H9 (cell line): ENCODE measurements at regions not wholly inside any gene's neighbourhood (a gene's known extent, or its start where the extent isn't known, plus 50 kb on each side); places are given as distances from the start of the nearest gene placed in this dataset.

Experiments
- DNase-seq: peaks from one replicate; pipeline ENCODE4 v3.0.0-alpha.2; 2017
- H2AFZ ChIP-seq: one replicate; pipeline ENCODE4 v1.6.1; 2013; ENCODE audit warnings: mild to moderate bottlenecking, low read length, control low read depth, moderate library complexity
- H2AK5ac ChIP-seq: 2 replicates; pipeline ENCODE4 v1.6.1; 2013; ENCODE audit warnings: low read length, control low read depth, mixed read lengths; ENCODE audit not compliant: insufficient read length
- H2BK120ac ChIP-seq: one replicate; pipeline ENCODE4 v1.6.1; 2013; ENCODE audit warnings: low read depth, mild to moderate bottlenecking, low read length, control low read depth, inconsistent platforms; ENCODE audit not compliant: poor library complexity, severe bottlenecking
- H2BK12ac ChIP-seq: 2 replicates; pipeline ENCODE4 v1.6.1; 2013; ENCODE audit warnings: low read length, control low read depth, mixed read lengths, low read depth; ENCODE audit not compliant: insufficient read length
- H2BK15ac ChIP-seq: 2 replicates; pipeline ENCODE4 v1.6.1; 2013; ENCODE audit warnings: low read depth, low read length, control low read depth
- H2BK20ac ChIP-seq: one replicate; pipeline ENCODE4 v1.6.1; 2013; ENCODE audit warnings: low read depth, mild to moderate bottlenecking, low read length, control low read depth, inconsistent platforms; ENCODE audit not compliant: poor library complexity, severe bottlenecking
- H2BK5ac ChIP-seq: 2 replicates; pipeline ENCODE4 v1.6.1; 2013; ENCODE audit warnings: low read length, control low read depth, mixed read lengths; ENCODE audit not compliant: insufficient read length
- H3K14ac ChIP-seq: 2 replicates; pipeline ENCODE4 v1.6.1; 2013; ENCODE audit warnings: low read length, control low read depth; ENCODE audit not compliant: insufficient read depth
- H3K18ac ChIP-seq: 2 replicates; pipeline ENCODE4 v1.6.1; 2013; ENCODE audit warnings: low read depth, mild to moderate bottlenecking, mixed read lengths, low read length, control low read depth; ENCODE audit not compliant: insufficient read length
- H3K23ac ChIP-seq: 2 replicates; pipeline ENCODE4 v1.6.1; 2013; ENCODE audit warnings: low read length, control low read depth, mixed read lengths, low read depth; ENCODE audit not compliant: insufficient read length
- H3K23me2 ChIP-seq: 2 replicates; pipeline ENCODE4 v1.6.1; 2013; ENCODE audit warnings: low read depth, mild to moderate bottlenecking, mixed read lengths, low read length, control low read depth; ENCODE audit not compliant: insufficient read length, poor library complexity, severe bottlenecking
- H3K27ac ChIP-seq: 2 replicates; pipeline ENCODE4 v1.5.1; 2013; ENCODE audit warnings: low read length, control low read depth, mixed read lengths, low read depth; ENCODE audit not compliant: insufficient read length
- H3K27me3 ChIP-seq: 2 replicates; pipeline ENCODE4 v1.6.1; 2013; ENCODE audit warnings: low read length, control low read depth, inconsistent platforms; ENCODE audit not compliant: insufficient read depth
- H3K4ac ChIP-seq: 2 replicates; pipeline ENCODE4 v1.6.1; 2013; ENCODE audit warnings: low read depth, mild to moderate bottlenecking, control low read depth, inconsistent platforms, low read length, moderate library complexity
- H3K4me1 ChIP-seq: 2 replicates; pipeline ENCODE4 v1.6.1; 2013; ENCODE audit warnings: low read length, control low read depth, inconsistent platforms; ENCODE audit not compliant: insufficient read depth
- H3K4me2 ChIP-seq: 2 replicates; pipeline ENCODE4 v1.6.1; 2013; ENCODE audit warnings: low read length, control low read depth, mixed read lengths; ENCODE audit not compliant: insufficient read length, insufficient read depth
- H3K56ac ChIP-seq: 2 replicates; pipeline ENCODE4 v1.6.1; 2013; ENCODE audit warnings: low read depth, mild to moderate bottlenecking, mixed read lengths, low read length, control low read depth; ENCODE audit not compliant: insufficient read length
- H3K79me1 ChIP-seq: 2 replicates; pipeline ENCODE4 v1.6.1; 2013; ENCODE audit warnings: low read depth, mild to moderate bottlenecking, moderate library complexity, low read length, control low read depth, inconsistent platforms; ENCODE audit not compliant: insufficient read depth, poor library complexity, severe bottlenecking
- H3K79me2 ChIP-seq: 2 replicates; pipeline ENCODE4 v1.6.1; 2013; ENCODE audit warnings: low read length, control low read depth, inconsistent platforms; ENCODE audit not compliant: insufficient read depth
- H3K9ac ChIP-seq: 2 replicates; pipeline ENCODE4 v1.6.1; 2013; ENCODE audit warnings: low read length, control low read depth, mixed read lengths; ENCODE audit not compliant: insufficient read length; ENCODE audit errors: extremely low read depth
- H3K9me3 ChIP-seq: one replicate; pipeline ENCODE4 v1.6.1; 2013; ENCODE audit warnings: low read depth, low read length, inconsistent platforms; ENCODE audit not compliant: control insufficient read depth
- H3T11ph ChIP-seq: one replicate; pipeline ENCODE4 v1.6.1; 2013; ENCODE audit warnings: mild to moderate bottlenecking, low read length, control low read depth, inconsistent platforms
- H4K20me1 ChIP-seq: one replicate; pipeline ENCODE4 v1.6.1; 2013; ENCODE audit not compliant: control insufficient read depth, insufficient read length, insufficient read depth
- H4K5ac ChIP-seq: 2 replicates; pipeline ENCODE4 v1.6.1; 2013; ENCODE audit warnings: low read depth, mild to moderate bottlenecking, mixed read lengths, low read length, control low read depth; ENCODE audit not compliant: insufficient read length
- H4K8ac ChIP-seq: replicated peaks from 2 replicates; pipeline ENCODE4 v1.6.1; 2013; ENCODE audit warnings: low read length, control low read depth, mixed read lengths, low read depth; ENCODE audit not compliant: insufficient read length
- H4K91ac ChIP-seq: 2 replicates; pipeline ENCODE4 v1.6.1; 2013; ENCODE audit warnings: low read depth, mild to moderate bottlenecking, moderate library complexity, mixed read lengths, low read length, control low read depth; ENCODE audit not compliant: insufficient read length
- H3K27ac Mint-ChIP-seq, 3 experiments: 2 replicates in 2 of 3; 3 replicates in 1 of 3; pipeline ENCODE4 v1.8.0; 2020 to 2021; ENCODE audit warnings: mixed read lengths in 3 of 3, mild to moderate bottlenecking in 1 of 3, moderate library complexity in 1 of 3
- H3K27me3 Mint-ChIP-seq: 2 replicates; pipeline ENCODE4 v1.8.0; 2021; ENCODE audit warnings: low read depth, mild to moderate bottlenecking, moderate library complexity, mixed read lengths
- H3K36me3 Mint-ChIP-seq, 3 experiments: 2 replicates in 2 of 3; 3 replicates in 1 of 3; pipeline ENCODE4 v1.8.0; 2020 to 2021; ENCODE audit warnings: low read depth in 3 of 3, mixed read lengths in 3 of 3; ENCODE audit not compliant: insufficient read depth in 1 of 3
- H3K4me1 Mint-ChIP-seq, 2 experiments: 2 replicates each; pipeline ENCODE4 v1.8.0; 2020; ENCODE audit warnings: mixed read lengths in 2 of 2
- H3K4me3 Mint-ChIP-seq, 2 experiments: 2 replicates in 1 of 2; 3 replicates in 1 of 2; pipeline ENCODE4 v1.8.0; 2020 to 2021; ENCODE audit warnings: mild to moderate bottlenecking in 2 of 2, mixed read lengths in 2 of 2, moderate library complexity in 1 of 2
- H3K9me3 Mint-ChIP-seq, 2 experiments: 2 replicates in 1 of 2; 3 replicates in 1 of 2; pipeline ENCODE4 v1.8.0; 2020; ENCODE audit warnings: mild to moderate bottlenecking in 2 of 2, mixed read lengths in 2 of 2, moderate library complexity in 1 of 2
- WGBS: extraction: QIAGEN DNeasy Blood & Tissue Kit; methylation state at CpG from one replicate; pipeline ENCODE4 v1.1.7; 2013; ENCODE audit warnings: missing lambda C conversion rate, low lambda C conversion rate, mixed read lengths; ENCODE audit not compliant: insufficient read length; ENCODE audit errors: extremely low coverage; 5-methylcytosine and 5-hydroxymethylcytosine counted together
- TF ChIP-seq, protein P1 (sequence below): fragments of 200-600 bp; sonication (generic); conservative IDR thresholded peaks from 3 replicates; pipeline ENCODE4 v1.8.0; 2021; ENCODE audit warnings: antibody characterized with exemption, mild to moderate bottlenecking

DNA sequence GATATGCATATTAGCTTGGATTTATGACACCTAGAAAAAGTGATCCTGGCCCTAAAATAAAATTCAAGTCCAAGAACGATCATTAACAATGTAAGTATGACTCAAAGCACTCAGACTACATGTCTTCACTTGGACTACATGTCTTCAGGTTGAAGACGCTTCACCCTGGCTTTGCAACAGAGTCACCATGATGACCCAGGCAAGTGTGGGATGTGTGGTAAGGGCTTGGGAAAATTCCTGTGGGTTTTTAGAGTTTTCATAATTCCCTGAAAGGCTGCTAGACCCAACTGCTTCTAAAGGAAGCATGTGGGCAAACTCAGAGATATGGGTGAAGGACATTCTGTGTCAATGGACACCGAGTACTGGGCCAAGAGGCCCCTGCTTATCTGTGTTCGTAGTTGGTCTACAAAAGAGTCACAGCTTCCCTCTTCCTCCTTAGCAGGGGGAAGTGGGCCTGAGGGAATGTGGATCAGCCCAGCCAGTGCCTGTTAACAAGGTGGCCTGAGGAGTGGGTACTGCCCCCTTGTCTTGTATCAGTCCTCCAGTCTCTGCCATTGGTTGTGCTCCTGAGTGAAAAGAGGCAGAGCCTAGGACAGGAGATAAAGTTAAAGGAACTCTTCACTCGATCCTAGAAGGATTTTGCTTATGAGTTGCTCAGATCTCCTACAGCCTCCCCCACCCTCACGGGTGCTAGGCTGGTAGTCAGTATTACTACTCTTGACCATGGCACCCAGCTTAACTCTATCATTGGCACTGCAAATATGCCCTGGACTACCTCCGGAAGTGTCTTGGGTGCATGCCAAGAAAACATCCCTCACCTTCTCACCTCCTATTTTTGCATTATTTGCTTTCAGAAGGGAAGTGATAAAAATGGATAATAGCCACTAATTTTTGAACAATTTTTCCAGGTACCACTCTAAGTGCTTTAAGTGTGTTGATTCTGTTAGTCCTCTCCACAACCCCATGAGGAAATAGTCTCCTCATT is 406.3 kb downstream of the COG6 start:
- no CpG with 5 or more reads among the region's 7 CpGs for WGBS
- Histone ChIP-seq H2BK5ac (no peak overlapping the region), H2AFZ (no peak overlapping the region), H2BK12ac (no peak overlapping the region), H3K23me2 (no peaks in the 10 kb centered on the region), H4K20me1 (no peaks in the 10 kb centered on the region), H3K9me3 (no peaks in the 10 kb centered on the region), H2BK20ac (no peak overlapping the region), H3T11ph (no peak overlapping the region), H3K56ac (no peak overlapping the region), H3K14ac (no peak overlapping the region), H4K91ac (no peak overlapping the region), H2BK120ac (no peak overlapping the region), H3K79me2 (no peaks in the 10 kb centered on the region), H2BK15ac (no peak overlapping the region), H3K9ac (no peak overlapping the region), H2AK5ac (no peak overlapping the region), H3K4me1 (no peaks in the 10 kb centered on the region), H3K18ac (no peak overlapping the region), H3K23ac (no peak overlapping the region), H3K27ac (no peak overlapping the region), H3K4me2 (no peak overlapping the region), H4K5ac (no peak overlapping the region), H3K27me3 (no peaks in the 10 kb centered on the region), H4K8ac (no peak overlapping the region), H3K4ac (no peak overlapping the region), H3K79me1 (no peaks in the 10 kb centered on the region)
- TF ChIP-seq, protein P1, sequence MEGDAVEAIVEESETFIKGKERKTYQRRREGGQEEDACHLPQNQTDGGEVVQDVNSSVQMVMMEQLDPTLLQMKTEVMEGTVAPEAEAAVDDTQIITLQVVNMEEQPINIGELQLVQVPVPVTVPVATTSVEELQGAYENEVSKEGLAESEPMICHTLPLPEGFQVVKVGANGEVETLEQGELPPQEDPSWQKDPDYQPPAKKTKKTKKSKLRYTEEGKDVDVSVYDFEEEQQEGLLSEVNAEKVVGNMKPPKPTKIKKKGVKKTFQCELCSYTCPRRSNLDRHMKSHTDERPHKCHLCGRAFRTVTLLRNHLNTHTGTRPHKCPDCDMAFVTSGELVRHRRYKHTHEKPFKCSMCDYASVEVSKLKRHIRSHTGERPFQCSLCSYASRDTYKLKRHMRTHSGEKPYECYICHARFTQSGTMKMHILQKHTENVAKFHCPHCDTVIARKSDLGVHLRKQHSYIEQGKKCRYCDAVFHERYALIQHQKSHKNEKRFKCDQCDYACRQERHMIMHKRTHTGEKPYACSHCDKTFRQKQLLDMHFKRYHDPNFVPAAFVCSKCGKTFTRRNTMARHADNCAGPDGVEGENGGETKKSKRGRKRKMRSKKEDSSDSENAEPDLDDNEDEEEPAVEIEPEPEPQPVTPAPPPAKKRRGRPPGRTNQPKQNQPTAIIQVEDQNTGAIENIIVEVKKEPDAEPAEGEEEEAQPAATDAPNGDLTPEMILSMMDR = no peak
- DNase-seq = no peak
- H3K4me3 Mint-ChIP-seq = no peak overlapping the region
- H3K4me1 Mint-ChIP-seq = peaks cover 2 to 4% of the 10 kb centered on the region in 2 experiments; a peak in 3 of 4 replicates
- no peaks in the 10 kb centered on the region for H3K36me3 Mint-ChIP-seq
- no peak overlapping the region for H3K27ac Mint-ChIP-seq
- no peaks in the 10 kb centered on the region for H3K9me3 Mint-ChIP-seq
- no peaks in the 10 kb centered on the region for H3K27me3 Mint-ChIP-seq
